ENCODE measurements at regions not wholly inside any gene's neighbourhood (a gene's known extent, or its start where the extent isn't known, plus 50 kb on each side); places are given as distances from the start of the nearest gene placed in this dataset.

DNA sequence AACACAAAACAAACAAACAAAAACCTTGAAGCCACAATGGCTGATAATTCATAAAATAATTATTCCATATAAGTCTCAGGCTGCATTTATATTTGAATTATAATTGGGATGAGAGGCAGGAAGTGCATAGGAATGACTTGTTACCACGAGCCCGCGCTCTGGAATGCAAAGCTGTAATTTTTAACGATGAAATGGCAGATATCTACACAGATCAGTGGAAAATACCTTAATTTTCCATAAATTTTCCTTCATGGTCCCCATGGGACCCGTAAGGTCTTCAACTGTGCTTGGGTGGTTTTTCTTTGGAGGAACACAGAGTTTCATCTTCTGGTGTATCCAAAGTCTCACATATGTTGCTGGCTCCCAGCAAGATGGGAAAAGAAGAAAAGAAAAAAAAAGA, 226.8 kb downstream of the SHOX start:
- no peak for TF ChIP-seq EZH2 (IDR thresholded peaks at IDR 0.05; ENCODE audit: borderline replicate concordance, low read depth, low read length, poor library complexity, severe bottlenecking)
- TF ChIP-seq, protein P1, sequence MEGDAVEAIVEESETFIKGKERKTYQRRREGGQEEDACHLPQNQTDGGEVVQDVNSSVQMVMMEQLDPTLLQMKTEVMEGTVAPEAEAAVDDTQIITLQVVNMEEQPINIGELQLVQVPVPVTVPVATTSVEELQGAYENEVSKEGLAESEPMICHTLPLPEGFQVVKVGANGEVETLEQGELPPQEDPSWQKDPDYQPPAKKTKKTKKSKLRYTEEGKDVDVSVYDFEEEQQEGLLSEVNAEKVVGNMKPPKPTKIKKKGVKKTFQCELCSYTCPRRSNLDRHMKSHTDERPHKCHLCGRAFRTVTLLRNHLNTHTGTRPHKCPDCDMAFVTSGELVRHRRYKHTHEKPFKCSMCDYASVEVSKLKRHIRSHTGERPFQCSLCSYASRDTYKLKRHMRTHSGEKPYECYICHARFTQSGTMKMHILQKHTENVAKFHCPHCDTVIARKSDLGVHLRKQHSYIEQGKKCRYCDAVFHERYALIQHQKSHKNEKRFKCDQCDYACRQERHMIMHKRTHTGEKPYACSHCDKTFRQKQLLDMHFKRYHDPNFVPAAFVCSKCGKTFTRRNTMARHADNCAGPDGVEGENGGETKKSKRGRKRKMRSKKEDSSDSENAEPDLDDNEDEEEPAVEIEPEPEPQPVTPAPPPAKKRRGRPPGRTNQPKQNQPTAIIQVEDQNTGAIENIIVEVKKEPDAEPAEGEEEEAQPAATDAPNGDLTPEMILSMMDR (conservative IDR thresholded peaks at IDR 0.05; ENCODE audit: low read depth, low read length) = no peak

Data from A673 (cell line).